Panc1 (cell line): ENCODE measurements at regions not wholly inside any gene's neighbourhood (a gene's known extent, or its start where the extent isn't known, plus 50 kb on each side); places are given as distances from the start of the nearest gene placed in this dataset.

Experiments
- CTCF ChIP-seq: fragments of 450-650 bp; IDR thresholded peaks from 2 replicates; pipeline ENCODE4 v1.5.1; 2017; ENCODE audit warnings: mild to moderate bottlenecking
- POLR2AphosphoS5 ChIP-seq: IDR thresholded peaks from 2 replicates; pipeline ENCODE4 v1.6.1; 2012; ENCODE audit warnings: mild to moderate bottlenecking, low read depth, low read length, moderate library complexity
- REST ChIP-seq, 2 experiments: IDR thresholded peaks; 2 replicates each; pipeline ENCODE4 v1.6.1; 2011 to 2012; ENCODE audit warnings: low read depth in 2 of 2, control low read depth in 1 of 2, low read length in 1 of 2, mild to moderate bottlenecking in 1 of 2, moderate library complexity in 1 of 2; ENCODE audit not compliant: insufficient read depth in 1 of 2
- SIN3A ChIP-seq: IDR thresholded peaks from 2 replicates; pipeline ENCODE4 v1.6.1; 2012; ENCODE audit warnings: low read depth, mild to moderate bottlenecking, low read length, moderate library complexity, borderline replicate concordance; ENCODE audit not compliant: insufficient read depth

GRCh38 chr2:3929374-3929773 lies 226.0 kb downstream of the DCDC2C start:
- TF ChIP-seq CTCF (no peak), POLR2AphosphoS5 (no peak), REST (IDR thresholded peaks at IDR 0.05; ENCODE audit: insufficient read depth in 1 of 2, low read depth in 2 of 2, low read length in 1 of 2) (no peak), SIN3A (no peak)
